ELR (cell line): ENCODE measurements at regions not wholly inside any gene's neighbourhood (a gene's known extent, or its start where the extent isn't known, plus 50 kb on each side); places are given as distances from the start of the nearest gene placed in this dataset.

ENCODE experiments used
- DNase-seq: peaks from one replicate; pipeline ENCODE4 v3.0.0-alpha.2; 2015; ENCODE audit warnings: low read depth

- DNase-seq, result no peak
These were observed 282.5 kb upstream of the ADARB2 start for GRCh38 chr10:2019803-2020202.

GRCh38 chr10:2019281-2019680 lies 282.0 kb upstream of the ADARB2 start:
- no peak for DNase-seq

- DNase-seq, result no peak
These were observed 277.2 kb upstream of the ADARB2 start for GRCh38 chr10:2014541-2014940.

- no peak for DNase-seq
These were observed 274.9 kb upstream of the ADARB2 start for GRCh38 chr10:2012209-2012608.

- no peak for DNase-seq
These were observed 273.9 kb upstream of the ADARB2 start for GRCh38 chr10:2011106-2011716.

- DNase-seq, result no peak
These were observed 268.2 kb upstream of the ADARB2 start for GRCh38 chr10:2005546-2005945.

GRCh38 chr10:1992930-1993329 lies 255.6 kb upstream of the ADARB2 start:
- no peak for DNase-seq

- no peak for DNase-seq
These were observed 251.8 kb upstream of the ADARB2 start for GRCh38 chr10:1989090-1989489.

GRCh38 chr10:1981976-1982375 lies 244.7 kb upstream of the ADARB2 start:
- no peak for DNase-seq

- DNase-seq, result no peak
These were observed 243.1 kb upstream of the ADARB2 start for GRCh38 chr10:1980459-1980858.

GRCh38 chr10:1978584-1978983 lies 241.3 kb upstream of the ADARB2 start:
- DNase-seq, result no peak

- DNase-seq, result no peak
These were observed 240.1 kb upstream of the ADARB2 start for GRCh38 chr10:1977461-1977860.

- DNase-seq, result no peak
These were observed 235.1 kb upstream of the ADARB2 start for GRCh38 chr10:1972406-1972805.

GRCh38 chr10:1968257-1969033 lies 231.1 kb upstream of the ADARB2 start:
- no peak for DNase-seq

GRCh38 chr10:1966712-1967376 lies 229.5 kb upstream of the ADARB2 start:
- DNase-seq, result no peak

GRCh38 chr10:1964476-1964875 lies 227.2 kb upstream of the ADARB2 start:
- no peak for DNase-seq

- DNase-seq, result no peak
These were observed 226.0 kb upstream of the ADARB2 start for GRCh38 chr10:1963341-1963740.

- DNase-seq, result no peak
These were observed 224.7 kb upstream of the ADARB2 start for GRCh38 chr10:1961989-1962388.

- no peak for DNase-seq
These were observed 223.7 kb upstream of the ADARB2 start for GRCh38 chr10:1960982-1961381.

GRCh38 chr10:1957057-1957456 lies 219.7 kb upstream of the ADARB2 start:
- DNase-seq, result no peak

- no peak for DNase-seq
These were observed 217.0 kb upstream of the ADARB2 start for GRCh38 chr10:1954300-1954699.

GRCh38 chr10:1952126-1953095 lies 215.1 kb upstream of the ADARB2 start:
- no peak for DNase-seq
